AG09319 (cell line): ENCODE measurements at regions not wholly inside any gene's neighbourhood (a gene's known extent, or its start where the extent isn't known, plus 50 kb on each side); places are given as distances from the start of the nearest gene placed in this dataset.

ENCODE experiments used
- DNase-seq: peaks from one replicate; pipeline ENCODE4 v3.0.0-alpha.2; 2010; ENCODE audit warnings: low read depth; ENCODE audit errors: extremely low read depth
- CTCF ChIP-seq: IDR thresholded peaks from 2 replicates; pipeline ENCODE4 v1.5.1; 2011; ENCODE audit warnings: low read depth, mild to moderate bottlenecking, inconsistent platforms, low read length, moderate library complexity

GRCh38 chr7:84446991-84447480 lies 252.4 kb upstream of the SEMA3A start:
- DNase-seq = no peak
- no peak for TF ChIP-seq CTCF

- no peak for DNase-seq
- no peak for TF ChIP-seq CTCF
These were observed 231.2 kb upstream of the SEMA3A start for GRCh38 chr7:84425702-84426259.

- no peak for DNase-seq
- no peak for TF ChIP-seq CTCF
These were observed 228.2 kb upstream of the SEMA3A start for GRCh38 chr7:84422790-84423189.

- TF ChIP-seq CTCF = no peak
- DNase-seq = peak; percentile 89
These were observed 217.8 kb upstream of the SEMA3A start for GRCh38 chr7:84412161-84412969.

- no peak for DNase-seq
- no peak for TF ChIP-seq CTCF
These were observed 205.1 kb upstream of the SEMA3A start for GRCh38 chr7:84399661-84400060.

- DNase-seq = no peak
- no peak for TF ChIP-seq CTCF
These were observed 199.6 kb upstream of the SEMA3A start for GRCh38 chr7:84394219-84394618.

GRCh38 chr7:84393786-84394185 lies 199.2 kb upstream of the SEMA3A start:
- no peak for TF ChIP-seq CTCF
- DNase-seq = no peak
